OCI-LY3 (cell line): ENCODE measurements at regions not wholly inside any gene's neighbourhood (a gene's known extent, or its start where the extent isn't known, plus 50 kb on each side); places are given as distances from the start of the nearest gene placed in this dataset.

Source experiments
- CTCF ChIP-seq: fragments of 200-600, 300-600 bp; sonication (generic); IDR thresholded peaks from 2 replicates; pipeline ENCODE4 v1.5.1; 2014; ENCODE audit warnings: antibody characterized with exemption, low read length, low read depth
- EZH2phosphoT487 ChIP-seq: fragments of 200-600 bp; shearing (Covaris generic); IDR thresholded peaks from 2 replicates; pipeline ENCODE4 v1.6.1; 2018; ENCODE audit warnings: antibody characterized with exemption, mixed run types, low read depth

GRCh38 chr3:31319332-31319731 lies 213.4 kb upstream of the STT3B start:
- TF ChIP-seq CTCF (no peak), EZH2phosphoT487 (no peak)
